ENCODE measurements at regions not wholly inside any gene's neighbourhood (a gene's known extent, or its start where the extent isn't known, plus 50 kb on each side); places are given as distances from the start of the nearest gene placed in this dataset.

- TF ChIP-seq ZBTB39 (CRISPR knock-in tag; IDR thresholded peaks at IDR 0.05) (no peak), BCL6 (CRISPR knock-in tag; IDR thresholded peaks at IDR 0.05) (no peak), CBX2 (IDR thresholded peaks at IDR 0.05; ENCODE audit: low read depth, low read length) (no peak), CBX2 (CRISPR knock-in tag; IDR thresholded peaks at IDR 0.05; ENCODE audit: low read depth) (no peak), NKX3-1 (CRISPR knock-in tag; IDR thresholded peaks at IDR 0.05) (no peak), ZBTB37 (CRISPR knock-in tag; IDR thresholded peaks at IDR 0.05) (no peak), ZFP91 (CRISPR knock-in tag; IDR thresholded peaks at IDR 0.05; ENCODE audit: borderline replicate concordance) (no peak), SMAD3 (CRISPR knock-in tag; IDR thresholded peaks at IDR 0.05) (no peak), ZNF318 (CRISPR knock-in tag; IDR thresholded peaks at IDR 0.05) (no peak), NFIC (IDR thresholded peaks at IDR 0.05; ENCODE audit: low read length) (no peak), SRSF9 (IDR thresholded peaks at IDR 0.05; ENCODE audit: borderline replicate concordance, insufficient read depth, low read depth, low read length, poor library complexity, severe bottlenecking) (no peak)
Measured at GRCh38 chr4:179626687-179627086, 2184.4 kb upstream of the AGA start (continued).

Measured in HepG2 (cell line).